IMR-90 (cell line): ENCODE measurements at regions not wholly inside any gene's neighbourhood (a gene's known extent, or its start where the extent isn't known, plus 50 kb on each side); places are given as distances from the start of the nearest gene placed in this dataset.
A peak's percentile ranks its signal among the peaks of the same experiment; 100 is the strongest.

ENCODE experiments used
- ATAC-seq: fragments of 200-7000 bp; cut with Tn5 transposase; 2 replicates; pipeline ENCODE4 v1.9.1; 2020; ENCODE audit warnings: low read depth, mild to moderate bottlenecking, moderate library complexity
- BruUV-seq: library from RNA; stranded (reverse); fragments of 400-500 nt; replicated peaks from 2 replicates; lab custom pipeline; 2021; lab: Mats Ljungman, UMichigan
- CTCF ChIA-PET: fragments of 300-600 bp; formaldehyde crosslinking; extraction: SDS; loops from one replicate; lab custom pipeline; 2021; ENCODE audit warnings: antibody characterized with exemption; lab: Yijun Ruan, JAX
- POLR2A ChIA-PET: fragments of 300-600 bp; sonication (Branson Sonifier 250); formaldehyde crosslinking; loops from one replicate; lab custom pipeline; 2022; ENCODE audit warnings: antibody characterized with exemption; ENCODE audit not compliant: unreplicated experiment; lab: Charles Lee
- DNase-seq: peaks from one replicate; pipeline ENCODE4 v3.0.0; 2013
- H2AFZ ChIP-seq: replicated peaks from 2 replicates; pipeline ENCODE3; 2013; ENCODE audit warnings: low read length, mild to moderate bottlenecking; ENCODE audit not compliant: poor library complexity
- H2AK5ac ChIP-seq: 2 replicates; pipeline ENCODE4 v1.6.1; 2013; ENCODE audit warnings: low read depth, low read length, inconsistent platforms
- H2AK9ac ChIP-seq: replicated peaks from 2 replicates; pipeline ENCODE3; 2013; ENCODE audit warnings: mild to moderate bottlenecking, low read depth, low read length, moderate library complexity; ENCODE audit not compliant: poor library complexity
- H2BK120ac ChIP-seq: 2 replicates; pipeline ENCODE4 v1.6.1; 2013; ENCODE audit warnings: low read depth, low read length, inconsistent platforms
- H2BK15ac ChIP-seq: 3 replicates; pipeline ENCODE4 v1.6.1; 2013; ENCODE audit warnings: low read depth, low read length, inconsistent platforms
- H2BK20ac ChIP-seq: 2 replicates; pipeline ENCODE4 v1.6.1; 2013; ENCODE audit warnings: low read depth, mild to moderate bottlenecking, inconsistent platforms, low read length, moderate library complexity
- H2BK5ac ChIP-seq: 2 replicates; pipeline ENCODE4 v1.6.1; 2013; ENCODE audit warnings: mild to moderate bottlenecking, low read depth, low read length, inconsistent platforms; ENCODE audit not compliant: poor library complexity, severe bottlenecking
- H3K14ac ChIP-seq: replicated peaks from 2 replicates; pipeline ENCODE4 v1.6.1; 2013; ENCODE audit warnings: low read depth, low read length, inconsistent platforms
- H3K18ac ChIP-seq: 2 replicates; pipeline ENCODE4 v1.6.1; 2013; ENCODE audit warnings: low read depth, low read length, control low read depth
- H3K23ac ChIP-seq: 2 replicates; pipeline ENCODE4 v1.6.1; 2013; ENCODE audit warnings: low read depth, low read length, inconsistent platforms
- H3K27ac ChIP-seq: 2 replicates; pipeline ENCODE4 v1.5.1; 2013; ENCODE audit warnings: mild to moderate bottlenecking, control low read depth, low read length; ENCODE audit not compliant: insufficient read depth
- H3K27me3 ChIP-seq: 2 replicates; pipeline ENCODE4 v1.6.1; 2013; ENCODE audit warnings: low read length; ENCODE audit not compliant: control insufficient read depth, insufficient read depth
- H3K36me3 ChIP-seq: 2 replicates; pipeline ENCODE4 v1.6.1; 2013; ENCODE audit warnings: low read length, mixed read lengths; ENCODE audit not compliant: control insufficient read depth, insufficient read depth
- H3K4ac ChIP-seq: 2 replicates; pipeline ENCODE4 v1.6.1; 2013; ENCODE audit warnings: low read depth, low read length, inconsistent platforms
- H3K4me1 ChIP-seq: 2 replicates; pipeline ENCODE4 v1.6.1; 2013; ENCODE audit warnings: low read length, mixed read lengths; ENCODE audit not compliant: control insufficient read depth, insufficient read depth
- H3K4me2 ChIP-seq: 2 replicates; pipeline ENCODE4 v1.6.1; 2013; ENCODE audit warnings: low read depth, mild to moderate bottlenecking, control low read depth, low read length, moderate library complexity
- H3K4me3 ChIP-seq: 2 replicates; pipeline ENCODE4 v1.5.1; 2013; ENCODE audit warnings: low read depth, mild to moderate bottlenecking, control low read depth, low read length, moderate library complexity; ENCODE audit not compliant: insufficient read depth
- H3K56ac ChIP-seq: 2 replicates; pipeline ENCODE4 v1.6.1; 2013; ENCODE audit warnings: low read length, inconsistent platforms; ENCODE audit not compliant: insufficient read depth; ENCODE audit errors: extremely low read depth
- H3K79me1 ChIP-seq, 2 experiments: 2 replicates each; pipeline ENCODE4 v1.6.1; 2013; ENCODE audit warnings: low read length in 2 of 2, inconsistent platforms in 1 of 2, low read depth in 1 of 2
- H3K9ac ChIP-seq: 2 replicates; pipeline ENCODE4 v1.6.1; 2013; ENCODE audit warnings: low read depth, low read length, control low read depth
- H3K9me1 ChIP-seq: 2 replicates; pipeline ENCODE4 v1.6.1; 2013; ENCODE audit warnings: low read length, inconsistent platforms; ENCODE audit not compliant: insufficient read depth
- H3K9me3 ChIP-seq: 2 replicates; pipeline ENCODE4 v1.6.1; 2013; ENCODE audit warnings: low read length; ENCODE audit not compliant: control insufficient read depth, insufficient read depth
- H4K20me1 ChIP-seq: 2 replicates; pipeline ENCODE4 v1.6.1; 2013; ENCODE audit warnings: low read length, inconsistent platforms; ENCODE audit not compliant: insufficient read depth
- H4K5ac ChIP-seq: 2 replicates; pipeline ENCODE4 v1.6.1; 2013; ENCODE audit warnings: mild to moderate bottlenecking, low read depth, low read length, control low read depth
- H4K8ac ChIP-seq, 2 experiments: 2 replicates each; pipeline ENCODE4 v1.6.1; 2013; ENCODE audit warnings: low read depth in 2 of 2, low read length in 2 of 2, control low read depth in 1 of 2, inconsistent platforms in 1 of 2
- H4K91ac ChIP-seq: 2 replicates; pipeline ENCODE4 v1.6.1; 2013; ENCODE audit warnings: low read depth, low read length, inconsistent platforms; ENCODE audit not compliant: insufficient read depth
- CEBPB ChIP-seq: IDR thresholded peaks from 2 replicates; pipeline ENCODE4 v1.6.1; 2012; ENCODE audit warnings: low read depth, low read length, improper control_type of control experiment
- MAZ ChIP-seq: IDR thresholded peaks from 2 replicates; pipeline ENCODE4 v1.6.1; 2012; ENCODE audit warnings: low read depth, mild to moderate bottlenecking, low read length, improper control_type of control experiment, moderate library complexity, borderline replicate concordance
- RAD21 ChIP-seq: IDR thresholded peaks from 2 replicates; pipeline ENCODE4 v1.6.1; 2012; ENCODE audit warnings: low read length, improper control_type of control experiment
- RFX5 ChIP-seq: IDR thresholded peaks from 2 replicates; pipeline ENCODE4 v1.8.0; 2012; ENCODE audit warnings: low read depth, mild to moderate bottlenecking, low read length, moderate library complexity
- WGBS, 2 experiments: methylation state at CpG; one replicate each; pipeline versions ENCODE4 v1.1.5 to v1.1.7; 2013; ENCODE audit warnings: missing lambda C conversion rate in 2 of 2; ENCODE audit not compliant: insufficient read length in 1 of 2; ENCODE audit errors: extremely low coverage in 2 of 2; 5-methylcytosine and 5-hydroxymethylcytosine counted together
- dilution Hi-C: fragments of 300-500 bp; cut with HindIII; formaldehyde crosslinking; loops from one replicate; pipeline ENCODE4 v1.14.3; 2018; ENCODE audit warnings: low sequenced_read_pairs; ENCODE audit not compliant: unreplicated experiment
- in situ Hi-C: fragments of 300-500 bp; cut with MboI; formaldehyde crosslinking; loops from 3 replicates; pipeline ENCODE4 v1.14.3; 2019; ENCODE audit warnings: low sequenced_read_pairs, inconsistent platforms, mixed read lengths
- intact Hi-C: fragments of 100-400 bp; cut with micrococcal nuclease; formaldehyde crosslinking; loops from 2 replicates; pipeline ENCODE4 v1.10.0; 2022
- TF ChIP-seq, protein P1 (sequence below): conservative IDR thresholded peaks from 2 replicates; pipeline ENCODE4 v1.5.1; 2012; ENCODE audit warnings: mild to moderate bottlenecking, low read depth, low read length, improper control_type of control experiment

- no peak overlapping the region for H2BK20ac ChIP-seq
- no peak overlapping the region for H2BK15ac ChIP-seq
- peak overlapping the region; percentile 84 for H3K4me3 ChIP-seq
- ChIA-PET POLR2A (interaction anchor here (0.6 kb wide), 1 partner anchor 107 kb away, joined by 3 read pairs; no protein-coding TSS in a partner anchor), CTCF (interaction anchor here (0.9 kb wide), 1 partner anchor 21 kb away, joined by 3 read pairs; no protein-coding TSS in a partner anchor)
- ATAC-seq (peak; percentile 92), DNase-seq (peak; percentile 42)
- no peak overlapping the region for H3K14ac ChIP-seq
- no peak overlapping the region for H4K5ac ChIP-seq
- no peaks in the 10 kb centered on the region for H3K36me3 ChIP-seq
- 0 out of 2 replicates have a peak overlapping the region, but pooled peaks have one; percentile 12 for H3K23ac ChIP-seq
- peak overlapping the region; percentile 92 for H2AFZ ChIP-seq
- intact Hi-C loops (loop anchor here (1.0 to 5.0 kb wide), 2 partner anchors 118 to 461 kb away; partner anchors contain the start of gene HIVEP3), in situ Hi-C loops (no loop called here), dilution Hi-C loops (no loop called here)
- H3K4me2 ChIP-seq = peak overlapping the region; percentile 89
- peaks cover 8% of the 10 kb centered on the region for H3K27me3 ChIP-seq
- TF ChIP-seq, protein P1, sequence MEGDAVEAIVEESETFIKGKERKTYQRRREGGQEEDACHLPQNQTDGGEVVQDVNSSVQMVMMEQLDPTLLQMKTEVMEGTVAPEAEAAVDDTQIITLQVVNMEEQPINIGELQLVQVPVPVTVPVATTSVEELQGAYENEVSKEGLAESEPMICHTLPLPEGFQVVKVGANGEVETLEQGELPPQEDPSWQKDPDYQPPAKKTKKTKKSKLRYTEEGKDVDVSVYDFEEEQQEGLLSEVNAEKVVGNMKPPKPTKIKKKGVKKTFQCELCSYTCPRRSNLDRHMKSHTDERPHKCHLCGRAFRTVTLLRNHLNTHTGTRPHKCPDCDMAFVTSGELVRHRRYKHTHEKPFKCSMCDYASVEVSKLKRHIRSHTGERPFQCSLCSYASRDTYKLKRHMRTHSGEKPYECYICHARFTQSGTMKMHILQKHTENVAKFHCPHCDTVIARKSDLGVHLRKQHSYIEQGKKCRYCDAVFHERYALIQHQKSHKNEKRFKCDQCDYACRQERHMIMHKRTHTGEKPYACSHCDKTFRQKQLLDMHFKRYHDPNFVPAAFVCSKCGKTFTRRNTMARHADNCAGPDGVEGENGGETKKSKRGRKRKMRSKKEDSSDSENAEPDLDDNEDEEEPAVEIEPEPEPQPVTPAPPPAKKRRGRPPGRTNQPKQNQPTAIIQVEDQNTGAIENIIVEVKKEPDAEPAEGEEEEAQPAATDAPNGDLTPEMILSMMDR = peak; percentile 49
- TF ChIP-seq MAZ (peak; percentile 54; the same call in 1 of the 2 replicates), RFX5 (no peak), CEBPB (0 out of 2 replicates have a peak, but pooled peaks have one; percentile 0), RAD21 (peak; percentile 2; the same call in 1 of the 2 replicates)
- H3K27ac ChIP-seq = peak overlapping the region; percentile 10; the same call in 1 of the 2 replicates
- no peak overlapping the region for H3K56ac ChIP-seq
- H3K9ac ChIP-seq = peak overlapping the region; percentile 22
- H2BK5ac ChIP-seq = no peak overlapping the region
- no peak overlapping the region for H2AK9ac ChIP-seq
- H2AK5ac ChIP-seq = no peak overlapping the region
- H3K9me1 ChIP-seq = no peaks in the 10 kb centered on the region
- no peak overlapping the region for H4K8ac ChIP-seq
- no peak overlapping the region for H3K4ac ChIP-seq
- no peaks in the 10 kb centered on the region for H4K20me1 ChIP-seq
- peaks cover 0 to 3% of the 10 kb centered on the region in 2 experiments; a peak in 2 of 4 replicates for H3K79me1 ChIP-seq
- peaks cover 5% of the 10 kb centered on the region for H3K4me1 ChIP-seq
- no peak overlapping the region; the same call in 1 of the 2 replicates for H3K18ac ChIP-seq
- BruUV-seq = no TSS peak
- 0% methylated on average over 13 of the region's 66 CpGs; no CpG with 5 or more reads in 1 of the 2 experiments for WGBS, 2 experiments
- no peak overlapping the region for H4K91ac ChIP-seq
- no peaks in the 10 kb centered on the region for H3K9me3 ChIP-seq
- no peak overlapping the region for H2BK120ac ChIP-seq
These were observed 116.6 kb upstream of the HIVEP3 start for GRCh38 chr1:42035205-42035829.
